Esophagus muscularis mucosa (tissue), 4 donors: ENCODE measurements at regions not wholly inside any gene's neighbourhood (a gene's known extent, or its start where the extent isn't known, plus 50 kb on each side); places are given as distances from the start of the nearest gene placed in this dataset.

Experiments used
- DNase-seq: peaks from one replicate; pipeline ENCODE4 v3.0.0-alpha.2; 2017; ENCODE audit errors: extremely low spot score
- H3K27ac ChIP-seq, 4 donors: fragments of 200-600 bp; sonication (generic); replicated peaks in 1 of 4; 1 replicate in 3 of 4; 2 replicates in 1 of 4; pipeline ENCODE4 v1.5.1; 2016 to 2019; ENCODE audit warnings: mild to moderate bottlenecking in 1 of 4
- H3K27me3 ChIP-seq, 4 donors: fragments of 200-600 bp; sonication (generic); one replicate each; pipeline versions ENCODE4 v1.5.1 to v1.6.0; 2016 to 2019
- H3K36me3 ChIP-seq, 4 donors: fragments of 200-600 bp; sonication (generic); one replicate each; pipeline ENCODE4 v1.5.1; 2016 to 2019
- H3K4me1 ChIP-seq, 4 donors: fragments of 200-600 bp; sonication (generic); one replicate each; pipeline ENCODE4 v1.5.1; 2016 to 2019
- H3K4me3 ChIP-seq, 4 donors: fragments of 200-600 bp; sonication (generic); 1 replicate in 2 of 4; 2 replicates in 2 of 4; pipeline ENCODE4 v1.5.1; 2016 to 2019; ENCODE audit warnings: mild to moderate bottlenecking in 4 of 4, moderate library complexity in 1 of 4
- H3K9me3 ChIP-seq, 4 donors: fragments of 200-600 bp; sonication (generic); 1 replicate in 3 of 4; 2 replicates in 1 of 4; pipeline ENCODE4 v1.5.1; 2016 to 2019
- CTCF ChIP-seq, 3 experiments: fragments of 200-600 bp in 2 of 3; fragments of 450-650 bp in 1 of 3; sonication (generic) in 2 of 3; IDR thresholded peaks; one replicate each; pipeline ENCODE4 v1.5.1; 2017 to 2019; ENCODE audit warnings: antibody characterized with exemption in 3 of 3, mild to moderate bottlenecking in 2 of 3, moderate library complexity in 1 of 3
- EP300 ChIP-seq: sonication (generic); formaldehyde crosslinking; IDR thresholded peaks from one replicate; pipeline ENCODE4 v1.6.1; 2017; ENCODE audit warnings: antibody characterized with exemption
- POLR2A ChIP-seq: fragments of 450-650 bp; IDR thresholded peaks from one replicate; pipeline ENCODE4 v1.6.1; 2017; ENCODE audit warnings: antibody characterized with exemption, moderate library complexity, mild to moderate bottlenecking, low read depth
- POLR2AphosphoS5 ChIP-seq, 2 donors: sonication (generic); formaldehyde crosslinking; IDR thresholded peaks; one replicate each; pipeline ENCODE4 v1.6.1; 2017; ENCODE audit warnings: antibody characterized with exemption in 2 of 2
- WGBS: methylation state at CpG from one replicate; pipeline ENCODE4 v1.1.5; 2018; 5-methylcytosine and 5-hydroxymethylcytosine counted together
- intact Hi-C: fragments of 100-400 bp; cut with DNase I; formaldehyde crosslinking; loops from one replicate; pipeline ENCODE4 v1.15.1; 2023

GRCh38 chr2:147772781-147773180 lies 72.0 kb upstream of the ACVR2A start:
- Histone ChIP-seq H3K4me1 (no peaks in the 10 kb centered on the region), H3K27ac (no peak overlapping the region), H3K9me3 (no peaks in the 10 kb centered on the region), H3K4me3 (no peak overlapping the region), H3K36me3 (no peaks in the 10 kb centered on the region), H3K27me3 (no peaks in the 10 kb centered on the region)
- no peak for DNase-seq
- TF ChIP-seq CTCF (IDR thresholded peaks at IDR 0.05) (no peak), POLR2AphosphoS5 (IDR thresholded peaks at IDR 0.05) (no peak), POLR2A (no peak)
- intact Hi-C loops: no loop called here

- Histone ChIP-seq H3K36me3 (no peaks in the 10 kb centered on the region), H3K27ac (no peak overlapping the region), H3K4me3 (no peak overlapping the region), H3K9me3 (no peaks in the 10 kb centered on the region), H3K4me1 (no peaks in the 10 kb centered on the region), H3K27me3 (no peaks in the 10 kb centered on the region)
- TF ChIP-seq POLR2A (no peak), POLR2AphosphoS5 (IDR thresholded peaks at IDR 0.05) (no peak), CTCF (IDR thresholded peaks at IDR 0.05) (no peak), EP300 (no peak)
- intact Hi-C loops: no loop called here
- no peak for DNase-seq
Observed at GRCh38 chr2:147763861-147764260, 81.0 kb upstream of the ACVR2A start.

- H3K9me3 ChIP-seq: no peaks in the 10 kb centered on the region
- no peak for TF ChIP-seq POLR2AphosphoS5 (IDR thresholded peaks at IDR 0.05)
- TF ChIP-seq EP300: no peak
- TF ChIP-seq POLR2A: no peak
- TF ChIP-seq CTCF (IDR thresholded peaks at IDR 0.05): no peak
- H3K27ac ChIP-seq: no peak overlapping the region
- intact Hi-C loops: no loop called here
- 77% methylated on average over 2 of the region's 2 CpGs for WGBS
- no peaks in the 10 kb centered on the region for H3K36me3 ChIP-seq
- no peaks in the 10 kb centered on the region for H3K4me1 ChIP-seq
- H3K4me3 ChIP-seq: no peak overlapping the region
- no peaks in the 10 kb centered on the region for H3K27me3 ChIP-seq
- DNase-seq: no peak
Observed at GRCh38 chr2:147760984-147761383, 83.8 kb upstream of the ACVR2A start.

- Histone ChIP-seq H3K4me3 (no peak overlapping the region), H3K27me3 (no peaks in the 10 kb centered on the region), H3K27ac (no peak overlapping the region), H3K36me3 (no peaks in the 10 kb centered on the region), H3K4me1 (no peaks in the 10 kb centered on the region), H3K9me3 (no peaks in the 10 kb centered on the region)
- intact Hi-C loops: no loop called here
- TF ChIP-seq POLR2A: no peak
- TF ChIP-seq POLR2AphosphoS5 (IDR thresholded peaks at IDR 0.05): no peak
- no peak for TF ChIP-seq EP300
- no peak for TF ChIP-seq CTCF (IDR thresholded peaks at IDR 0.05)
- no peak for DNase-seq
- WGBS: 49% methylated on average over 3 of the region's 3 CpGs
Observed at GRCh38 chr2:147759536-147759935, 85.3 kb upstream of the ACVR2A start.

GRCh38 chr2:147758821-147759220 lies 86.0 kb upstream of the ACVR2A start:
- no peak for TF ChIP-seq EP300
- TF ChIP-seq POLR2A: no peak
- no peak for TF ChIP-seq CTCF (IDR thresholded peaks at IDR 0.05)
- no peak for TF ChIP-seq POLR2AphosphoS5 (IDR thresholded peaks at IDR 0.05)
- DNase-seq: no peak
- no peak overlapping the region for H3K27ac ChIP-seq
- no peaks in the 10 kb centered on the region for H3K27me3 ChIP-seq
- H3K4me1 ChIP-seq: no peaks in the 10 kb centered on the region
- 81% methylated on average over 2 of the region's 2 CpGs for WGBS
- no peaks in the 10 kb centered on the region for H3K9me3 ChIP-seq
- intact Hi-C loops: no loop called here
- H3K36me3 ChIP-seq: no peaks in the 10 kb centered on the region
- H3K4me3 ChIP-seq: no peak overlapping the region
